H1 (cell line): ENCODE measurements at regions not wholly inside any gene's neighbourhood (a gene's known extent, or its start where the extent isn't known, plus 50 kb on each side); places are given as distances from the start of the nearest gene placed in this dataset.

Source experiments
- ATF3 ChIP-seq: IDR thresholded peaks from 2 replicates; pipeline ENCODE4 v1.6.1; 2011; ENCODE audit warnings: low read depth, mild to moderate bottlenecking, low read length; ENCODE audit not compliant: insufficient read depth
- CTCF ChIP-seq, 3 experiments: IDR thresholded peaks; 1 replicate in 2 of 3; 2 replicates in 1 of 3; pipeline versions ENCODE4 v1.5.1 to v1.6.1; 2011; ENCODE audit warnings: low read length in 3 of 3, mild to moderate bottlenecking in 3 of 3, inconsistent platforms in 2 of 3, low read depth in 1 of 3, moderate library complexity in 1 of 3; ENCODE audit not compliant: insufficient read depth in 1 of 3; ENCODE audit errors: control extremely low read depth in 1 of 3
- EP300 ChIP-seq, 2 experiments: IDR thresholded peaks; 1 replicate in 1 of 2; 2 replicates in 1 of 2; pipeline ENCODE4 v1.6.1; 2011 to 2012; ENCODE audit warnings: low read depth in 2 of 2, low read length in 2 of 2, mild to moderate bottlenecking in 2 of 2, borderline replicate concordance in 1 of 2, inconsistent platforms in 1 of 2, moderate library complexity in 1 of 2
- EZH2 ChIP-seq: fragments of 200-600 bp; sonication (generic); IDR thresholded peaks from 2 replicates; pipeline ENCODE4 v1.7.1; 2012; ENCODE audit warnings: low read depth, mild to moderate bottlenecking, moderate library complexity, low read length, inconsistent platforms; ENCODE audit not compliant: severe bottlenecking
- KDM4A ChIP-seq: IDR thresholded peaks from one replicate; pipeline ENCODE4 v1.7.1; 2012; ENCODE audit warnings: low read depth, mild to moderate bottlenecking, moderate library complexity, low read length, inconsistent platforms; ENCODE audit not compliant: severe bottlenecking
- PHF8 ChIP-seq: fragments of 200-600 bp; sonication (generic); conservative IDR thresholded peaks from 2 replicates; pipeline ENCODE4 v1.7.1; 2012; ENCODE audit warnings: low read depth, mild to moderate bottlenecking, inconsistent platforms, low read length, moderate library complexity
- POU5F1 ChIP-seq: IDR thresholded peaks from 2 replicates; pipeline ENCODE4 v1.6.1; 2011; ENCODE audit warnings: low read depth, mild to moderate bottlenecking, low read length, moderate library complexity

- TF ChIP-seq CTCF (IDR thresholded peaks at IDR 0.05; ENCODE audit: control extremely low read depth in 1 of 3, insufficient read depth in 1 of 3, low read depth in 1 of 3, low read length in 3 of 3), result no peak
- TF ChIP-seq EZH2, result no peak
- TF ChIP-seq POU5F1, result no peak
- TF ChIP-seq ATF3, result no peak
- no peak for TF ChIP-seq KDM4A
- TF ChIP-seq EP300 (IDR thresholded peaks at IDR 0.05; ENCODE audit: borderline replicate concordance in 1 of 2, low read depth in 2 of 2, low read length in 2 of 2), result no peak
- TF ChIP-seq PHF8, result no peak
Observed at GRCh38 chr19:28881616-28882015, 331.3 kb downstream of the UQCRFS1 start (continued).
